ENCODE measurements at regions not wholly inside any gene's neighbourhood (a gene's known extent, or its start where the extent isn't known, plus 50 kb on each side); places are given as distances from the start of the nearest gene placed in this dataset.

DNA sequence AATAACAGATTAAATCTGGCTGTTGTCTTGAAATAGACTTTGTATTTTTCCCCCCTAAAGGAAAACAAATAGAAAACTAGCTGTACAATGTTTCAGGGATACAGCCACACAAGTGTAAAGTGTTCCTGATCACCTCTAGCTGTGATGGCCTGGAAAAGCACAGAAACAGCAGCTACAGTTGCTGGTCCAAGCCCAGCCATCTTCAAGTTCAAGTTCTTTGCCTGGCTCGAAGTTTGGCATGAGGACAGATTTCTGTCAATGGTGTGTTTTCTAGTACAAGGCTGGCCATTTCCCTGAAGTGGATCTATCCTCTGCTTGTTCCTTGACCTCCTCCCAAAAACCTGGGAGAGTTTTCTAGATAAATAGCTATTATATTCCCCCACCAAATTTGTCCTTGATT is 272.2 kb upstream of the ADRA1B start:
- DNase-seq (ENCODE audit: low read depth) = no peak
- no peak overlapping the region for H3K4me3 ChIP-seq (ENCODE audit: low read depth, low read length)
- TF ChIP-seq, protein P1, sequence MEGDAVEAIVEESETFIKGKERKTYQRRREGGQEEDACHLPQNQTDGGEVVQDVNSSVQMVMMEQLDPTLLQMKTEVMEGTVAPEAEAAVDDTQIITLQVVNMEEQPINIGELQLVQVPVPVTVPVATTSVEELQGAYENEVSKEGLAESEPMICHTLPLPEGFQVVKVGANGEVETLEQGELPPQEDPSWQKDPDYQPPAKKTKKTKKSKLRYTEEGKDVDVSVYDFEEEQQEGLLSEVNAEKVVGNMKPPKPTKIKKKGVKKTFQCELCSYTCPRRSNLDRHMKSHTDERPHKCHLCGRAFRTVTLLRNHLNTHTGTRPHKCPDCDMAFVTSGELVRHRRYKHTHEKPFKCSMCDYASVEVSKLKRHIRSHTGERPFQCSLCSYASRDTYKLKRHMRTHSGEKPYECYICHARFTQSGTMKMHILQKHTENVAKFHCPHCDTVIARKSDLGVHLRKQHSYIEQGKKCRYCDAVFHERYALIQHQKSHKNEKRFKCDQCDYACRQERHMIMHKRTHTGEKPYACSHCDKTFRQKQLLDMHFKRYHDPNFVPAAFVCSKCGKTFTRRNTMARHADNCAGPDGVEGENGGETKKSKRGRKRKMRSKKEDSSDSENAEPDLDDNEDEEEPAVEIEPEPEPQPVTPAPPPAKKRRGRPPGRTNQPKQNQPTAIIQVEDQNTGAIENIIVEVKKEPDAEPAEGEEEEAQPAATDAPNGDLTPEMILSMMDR (IDR thresholded peaks at IDR 0.05; ENCODE audit: insufficient read depth, low read depth, low read length) = no peak

DNA sequence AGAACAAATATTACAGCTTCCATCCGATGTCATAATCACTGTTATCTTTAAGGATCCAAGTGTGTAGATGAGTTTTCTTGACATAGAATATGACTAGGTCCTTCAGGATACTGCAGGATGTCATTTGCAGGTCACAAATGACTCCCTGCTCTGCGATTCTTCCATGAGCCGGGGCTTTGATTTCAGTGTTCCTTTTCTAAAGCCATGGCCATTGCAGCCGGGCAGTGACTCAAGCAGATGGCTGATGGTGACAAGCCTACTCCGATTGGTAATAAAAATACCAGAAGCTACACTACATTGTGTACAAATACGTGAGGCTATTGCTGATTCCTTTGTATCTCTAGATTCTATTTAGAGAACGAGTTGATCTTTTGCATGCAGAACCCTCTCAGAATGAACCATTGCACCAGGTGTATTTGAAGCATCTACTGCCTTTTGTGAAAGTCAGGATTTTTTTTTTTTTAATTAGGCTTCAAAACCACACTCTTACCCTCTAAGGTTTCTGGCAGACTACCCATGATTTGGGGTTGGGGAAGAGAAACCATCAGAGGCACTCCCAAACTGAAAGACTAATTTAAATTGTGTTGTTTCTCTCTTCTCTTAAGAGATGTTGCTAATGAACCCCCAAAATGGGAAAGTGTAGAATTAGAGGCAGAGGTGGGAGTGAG is 271.0 kb upstream of the ADRA1B start:
- H3K4me3 ChIP-seq (ENCODE audit: low read depth, low read length) = no peak overlapping the region
- TF ChIP-seq, protein P1 (IDR thresholded peaks at IDR 0.05; ENCODE audit: insufficient read depth, low read depth, low read length) = no peak
- DNase-seq (ENCODE audit: low read depth) = no peak

DNA sequence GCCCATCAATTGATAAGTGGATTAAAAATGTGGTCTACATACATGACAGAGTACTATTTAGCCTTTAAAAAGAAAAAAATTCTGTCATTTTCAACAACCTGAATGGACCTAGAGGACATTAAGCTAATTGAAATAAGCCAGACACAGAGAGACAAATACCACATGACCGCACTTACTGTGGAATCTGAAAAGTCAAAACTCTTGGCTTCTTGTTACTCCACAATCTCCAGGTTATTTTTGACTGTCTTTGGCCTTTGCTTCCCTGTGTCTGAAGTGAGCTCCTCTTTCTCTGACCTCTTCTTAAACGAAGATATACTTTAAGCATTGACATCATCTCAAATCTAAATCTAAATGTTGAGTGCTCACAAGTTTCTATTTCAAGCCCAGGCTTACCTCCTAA is 265.5 kb upstream of the ADRA1B start:
- H3K4me3 ChIP-seq (ENCODE audit: low read depth, low read length) = no peak overlapping the region
- TF ChIP-seq, protein P1 (IDR thresholded peaks at IDR 0.05; ENCODE audit: insufficient read depth, low read depth, low read length) = no peak
- DNase-seq (ENCODE audit: low read depth) = no peak

DNA sequence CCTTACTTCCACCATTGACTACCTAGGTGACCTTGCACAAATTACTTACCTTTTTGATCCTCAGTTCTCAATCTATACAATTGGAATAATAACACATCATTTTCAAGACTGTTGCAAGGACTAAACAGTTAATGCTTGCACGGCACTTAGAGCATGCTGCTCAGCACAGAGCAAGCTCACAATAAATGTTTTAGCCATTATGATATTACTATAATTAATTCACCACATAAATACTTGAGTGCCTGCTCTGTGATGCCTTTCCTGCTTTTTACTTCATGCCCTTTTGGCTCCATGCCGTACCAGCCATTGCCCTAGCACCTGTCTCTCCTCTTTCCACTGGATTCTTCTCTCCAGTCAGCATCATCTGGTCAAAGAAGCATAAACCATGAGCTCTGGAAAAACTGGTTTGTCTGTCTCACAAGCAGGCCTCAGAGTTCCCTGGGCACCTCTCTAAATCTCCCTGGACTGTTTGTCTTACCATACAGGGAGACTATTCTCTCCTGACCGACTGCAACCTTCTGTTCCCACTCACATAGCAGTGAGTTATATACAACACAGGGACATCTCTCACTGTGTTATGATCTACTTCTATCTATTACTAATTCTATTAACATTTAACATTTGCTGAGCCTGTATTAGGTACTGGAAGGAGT is 260.4 kb upstream of the ADRA1B start:
- DNase-seq (ENCODE audit: low read depth) = no peak

DNA sequence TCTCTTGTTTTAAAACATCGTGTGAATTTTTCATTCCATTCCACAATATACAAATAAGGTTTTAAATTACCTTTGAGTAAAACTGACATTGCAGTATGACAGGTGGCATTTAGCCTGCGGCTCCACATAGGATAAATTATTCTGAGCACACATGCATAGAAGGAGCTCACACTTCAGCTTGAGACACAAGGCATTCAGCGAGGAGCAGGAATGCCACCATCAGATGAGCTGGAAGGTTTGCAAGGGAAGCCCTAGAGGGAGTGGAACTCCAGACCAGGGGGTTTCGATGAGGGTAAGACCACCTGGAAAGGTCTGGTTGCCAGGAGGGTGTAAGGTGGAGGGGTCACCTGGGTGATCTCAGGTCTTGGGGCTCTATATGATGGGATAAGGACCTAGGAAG is 259.0 kb upstream of the ADRA1B start:
- DNase-seq (ENCODE audit: low read depth) = no peak
- H3K4me3 ChIP-seq (ENCODE audit: low read depth, low read length) = no peak overlapping the region
- TF ChIP-seq, protein P1 (IDR thresholded peaks at IDR 0.05; ENCODE audit: insufficient read depth, low read depth, low read length) = no peak

More for the DNA sequence above, 260.4 kb upstream of the ADRA1B start:
- TF ChIP-seq, protein P1 (IDR thresholded peaks at IDR 0.05; ENCODE audit: insufficient read depth, low read depth, low read length) = no peak
- H3K4me3 ChIP-seq (ENCODE audit: low read depth, low read length) = no peak overlapping the region

DNA sequence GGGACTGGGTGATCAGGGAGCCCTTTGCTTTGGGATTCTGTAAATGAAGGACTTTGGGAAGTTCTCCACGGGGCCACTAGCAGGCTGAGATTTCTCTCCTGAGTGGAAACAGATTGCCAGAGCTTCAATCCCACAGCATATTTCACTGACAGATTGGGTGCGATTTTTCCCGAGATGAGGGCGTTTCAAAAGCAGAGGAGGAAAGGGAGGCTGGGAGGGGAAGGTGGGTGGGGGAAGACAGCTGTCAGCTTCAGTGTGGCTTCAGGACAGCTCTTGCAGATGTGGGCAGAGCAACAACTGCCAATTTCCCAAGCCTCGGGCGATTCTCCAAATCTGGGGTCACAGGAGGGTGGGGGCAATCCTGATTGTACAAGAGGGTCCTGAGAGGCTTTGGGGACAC is 258.5 kb upstream of the ADRA1B start:
- no peak for DNase-seq (ENCODE audit: low read depth)

More for the DNA sequence above, 258.5 kb upstream of the ADRA1B start:
- TF ChIP-seq, protein P1 (IDR thresholded peaks at IDR 0.05; ENCODE audit: insufficient read depth, low read depth, low read length) = no peak
- H3K4me3 ChIP-seq (ENCODE audit: low read depth, low read length) = no peak overlapping the region

All from fibroblast of villous mesenchyme (primary cell).